CD4-positive, alpha-beta T cell treated with Interleukin-21 for 1 hour (primary cell): ENCODE measurements at regions not wholly inside any gene's neighbourhood (a gene's known extent, or its start where the extent isn't known, plus 50 kb on each side); places are given as distances from the start of the nearest gene placed in this dataset.
"Not testable (repeated sequence)": the region's sequence is repeated elsewhere in the genome, so short reads cannot be mapped to it uniquely, and the experiment has no call there.

Source experiments
- DNase-seq: peaks from one replicate; pipeline ENCODE4 v3.0.0-alpha.2; 2020

DNA sequence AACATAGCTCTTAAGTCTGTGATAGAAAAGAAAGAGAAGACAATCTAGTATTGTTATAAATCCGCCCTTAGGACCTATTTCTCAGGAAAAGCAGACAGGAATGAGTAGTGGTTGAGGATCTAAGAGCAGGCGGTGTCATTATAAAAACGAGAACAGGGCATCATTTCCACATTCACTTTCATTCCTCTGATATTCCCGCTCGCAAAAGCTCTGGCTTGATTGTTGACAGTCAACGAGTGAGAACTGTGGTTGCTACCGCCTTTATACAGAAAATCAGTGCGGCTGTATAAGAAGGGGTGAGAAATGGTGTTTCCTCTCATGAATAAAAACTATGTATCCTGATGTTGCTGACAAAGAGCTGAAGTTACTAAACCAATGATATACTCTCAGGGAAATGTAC, 1409.6 kb upstream of the WWC1 start:
- no peak for DNase-seq

DNA sequence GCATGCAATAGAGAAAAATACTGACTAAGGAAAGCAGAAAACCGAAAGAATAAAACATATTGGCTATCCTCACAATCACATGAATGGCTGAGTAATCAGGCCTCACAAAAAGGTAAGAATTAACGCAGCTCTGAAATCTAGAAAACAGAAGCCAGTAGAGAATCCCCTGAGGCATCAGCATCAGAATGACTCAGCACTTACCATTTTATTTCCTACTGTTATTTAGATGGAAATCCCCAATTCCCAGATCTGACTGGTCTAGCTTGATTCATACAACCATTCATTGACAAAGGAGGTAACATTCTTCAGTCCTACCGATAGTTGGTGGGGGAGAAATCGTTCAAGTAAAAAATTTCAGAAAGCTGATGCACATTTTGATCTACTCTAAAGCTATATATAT, 1408.4 kb upstream of the WWC1 start:
- no peak for DNase-seq

DNA sequence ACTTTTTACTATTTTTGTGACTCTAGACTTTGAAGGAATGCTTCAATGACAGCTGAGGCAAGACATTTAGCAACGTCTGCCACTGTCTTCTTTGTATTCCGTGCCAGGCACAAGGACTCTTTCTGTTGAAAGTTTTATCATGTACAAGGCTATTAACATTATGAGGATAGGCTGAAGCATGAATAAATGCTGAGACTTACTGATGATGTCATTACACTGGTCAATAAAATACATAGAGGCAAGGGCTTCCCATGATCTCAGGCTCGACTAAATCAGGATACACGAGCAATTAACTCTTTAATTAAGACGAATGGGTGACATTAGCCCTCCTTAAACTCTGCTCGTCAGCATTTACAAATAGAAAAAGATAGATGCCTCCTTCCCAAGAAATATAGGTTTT, 1393.3 kb upstream of the WWC1 start:
- DNase-seq = no peak

DNA sequence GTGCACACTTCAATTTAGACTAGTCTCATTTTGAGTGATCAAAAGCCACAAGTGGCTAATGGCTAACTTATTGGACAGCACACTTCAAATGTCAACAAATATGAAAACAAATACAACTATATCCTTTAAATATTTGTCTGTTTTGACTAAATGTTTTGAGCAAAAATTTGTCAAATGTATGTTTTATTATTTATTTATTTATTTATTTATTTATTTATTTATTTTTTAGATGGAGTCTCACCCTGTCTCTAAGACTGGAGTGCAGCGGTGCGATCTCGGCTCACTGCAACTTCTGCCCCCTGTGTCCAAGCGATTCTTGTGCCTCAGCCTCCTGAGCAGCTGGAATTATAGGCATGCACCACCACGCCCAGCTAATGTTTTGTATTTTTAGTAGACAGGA, 1392.1 kb upstream of the WWC1 start:
- DNase-seq = no peak

DNA sequence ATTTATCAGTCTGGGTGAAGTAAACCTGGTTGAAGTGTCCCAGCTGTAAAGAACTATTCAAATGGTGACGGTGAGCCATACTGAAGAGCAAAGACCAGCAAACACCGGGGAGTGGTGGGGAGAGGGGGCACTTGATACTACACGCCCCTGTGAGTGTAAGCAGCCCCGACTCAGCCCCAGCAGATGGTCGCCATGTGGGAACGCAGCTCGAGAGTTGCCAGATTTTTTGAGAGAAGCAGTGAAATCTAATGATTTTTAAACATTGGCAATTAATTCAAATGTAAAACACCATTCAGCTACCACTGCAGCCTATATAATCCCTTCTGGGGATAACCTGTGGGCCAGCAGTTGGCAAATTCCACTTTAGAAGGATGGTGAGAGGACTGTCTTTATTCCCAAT, 1386.9 kb upstream of the WWC1 start:
- no peak for DNase-seq

DNA sequence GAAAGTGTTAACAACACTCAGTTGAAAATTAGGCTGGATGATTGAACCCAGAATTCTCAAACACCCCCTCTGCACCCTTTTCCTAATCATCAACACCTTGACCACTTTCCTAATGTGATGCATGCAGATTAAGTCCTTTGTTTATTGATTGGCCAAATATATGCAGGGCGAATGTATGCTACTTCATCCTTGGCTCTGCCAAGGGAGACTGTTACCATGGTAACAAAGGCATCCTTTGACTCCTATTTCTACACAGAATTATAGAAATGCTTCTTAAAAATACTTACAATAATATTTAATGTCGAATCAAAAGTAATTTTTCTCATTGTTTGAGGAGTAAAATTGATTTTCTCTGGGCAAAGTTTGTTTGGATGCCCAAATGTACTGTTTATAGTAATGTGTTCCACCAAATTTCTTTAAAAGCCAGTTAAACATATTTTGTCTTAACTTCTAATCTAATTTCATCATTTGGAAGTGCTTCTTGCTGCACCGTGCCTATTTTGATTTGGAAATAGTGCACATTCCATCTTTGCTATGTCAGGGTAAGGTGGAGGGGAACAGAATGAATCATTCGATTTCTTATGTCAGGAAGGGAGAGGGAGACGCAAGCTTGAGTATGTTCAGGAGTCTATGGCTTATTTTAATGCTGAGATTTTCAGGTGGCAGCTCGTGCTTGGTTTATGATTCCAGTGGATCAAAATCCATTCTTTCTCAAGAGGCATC, 1384.3 kb upstream of the WWC1 start:
- DNase-seq = no peak

DNA sequence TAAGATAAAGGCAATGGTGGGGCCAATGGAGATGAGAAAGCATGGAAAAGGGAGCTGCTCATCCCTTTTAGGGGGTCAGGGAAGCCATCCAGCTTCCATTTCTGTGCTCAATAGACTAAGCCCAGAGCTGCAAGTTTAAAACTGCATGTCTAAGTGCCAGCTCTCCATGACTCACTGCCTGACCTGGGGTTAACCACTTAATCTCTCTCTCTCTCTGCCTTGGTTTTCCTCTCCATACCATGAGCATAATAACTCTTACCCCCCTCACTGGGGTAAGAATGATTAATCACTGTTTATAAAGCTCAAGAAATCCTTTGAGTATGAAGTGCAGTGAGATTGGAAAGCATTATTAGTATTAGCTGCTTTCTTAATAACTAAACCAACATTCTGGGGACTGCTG, 1382.4 kb upstream of the WWC1 start:
- DNase-seq = no peak

DNA sequence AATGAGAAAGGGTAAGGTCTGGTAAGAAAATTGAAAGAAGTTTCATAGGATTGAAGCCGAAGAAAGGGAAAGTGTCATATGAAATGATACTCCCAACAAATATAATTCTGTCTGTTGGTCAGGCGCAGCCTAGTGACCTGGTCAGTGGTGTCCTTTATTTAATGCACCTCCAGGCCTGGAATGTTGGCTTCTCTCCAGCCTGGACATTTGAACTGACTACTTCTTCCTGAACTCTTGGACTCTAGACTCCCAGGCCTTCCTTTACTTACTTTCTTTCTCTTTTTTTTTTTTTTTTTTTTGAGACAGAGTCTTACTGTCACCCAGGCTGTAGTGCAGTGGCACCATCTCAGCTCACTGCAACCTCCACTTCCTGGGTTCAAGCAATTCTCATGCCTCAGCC, 1381.5 kb upstream of the WWC1 start:
- DNase-seq = no peak

DNA sequence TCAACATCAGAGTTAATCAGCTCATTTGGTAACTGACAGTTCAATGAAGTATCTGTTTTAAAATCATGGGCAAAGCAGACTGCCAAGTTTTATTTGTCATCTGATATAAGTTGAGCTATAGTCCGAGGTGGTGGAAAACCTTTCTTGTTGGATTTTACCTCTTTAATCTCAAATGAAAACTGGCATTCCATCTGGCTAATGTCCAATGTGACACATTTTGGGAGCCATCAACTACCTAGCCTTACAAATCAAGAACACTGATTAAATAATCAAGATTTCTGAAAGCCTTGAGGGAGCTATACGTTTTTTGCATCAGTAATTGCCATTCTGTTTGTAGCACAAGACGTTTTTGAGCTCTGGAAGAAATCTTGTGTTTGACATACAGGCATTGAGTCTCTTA, 1380.5 kb upstream of the WWC1 start:
- DNase-seq = no peak

DNA sequence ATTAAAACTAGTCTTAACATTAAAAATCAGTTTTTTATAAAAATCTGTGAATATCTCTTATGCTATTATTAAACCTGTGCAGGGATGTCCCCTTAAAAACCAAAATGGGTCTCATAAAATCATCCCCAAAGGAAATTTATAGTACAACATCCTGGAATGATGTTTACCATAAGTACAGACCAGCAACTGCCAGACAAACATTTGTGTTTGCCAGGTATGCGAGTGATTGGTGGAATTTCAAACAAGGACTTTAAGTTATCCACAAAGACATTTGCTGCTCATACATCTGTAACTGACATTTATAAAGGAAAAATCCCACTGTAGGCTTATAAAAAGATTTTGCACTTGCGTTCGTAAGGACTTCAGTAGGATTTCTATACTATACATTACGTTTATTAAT, 1375.4 kb upstream of the WWC1 start:
- no peak for DNase-seq

DNA sequence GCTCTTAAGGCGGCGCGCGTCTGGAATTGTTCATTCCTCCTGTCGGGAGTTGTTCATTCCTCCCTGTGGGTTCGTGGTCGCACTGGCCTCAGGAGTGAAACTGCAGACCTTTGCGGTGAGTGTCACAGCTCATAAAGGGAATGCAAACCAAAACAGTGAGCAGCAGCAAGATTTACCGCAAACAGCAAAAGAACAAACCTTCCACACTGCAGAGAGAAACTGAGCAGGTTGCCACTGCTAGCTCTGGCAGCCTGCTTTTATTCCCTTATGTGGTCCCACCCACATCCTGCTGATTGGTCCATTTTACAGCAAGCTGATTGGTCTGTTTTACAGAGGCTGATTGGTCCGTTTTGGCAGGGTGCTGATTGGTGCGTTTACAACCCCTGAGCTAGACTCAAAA, 1365.3 kb upstream of the WWC1 start:
- no peak for DNase-seq

DNA sequence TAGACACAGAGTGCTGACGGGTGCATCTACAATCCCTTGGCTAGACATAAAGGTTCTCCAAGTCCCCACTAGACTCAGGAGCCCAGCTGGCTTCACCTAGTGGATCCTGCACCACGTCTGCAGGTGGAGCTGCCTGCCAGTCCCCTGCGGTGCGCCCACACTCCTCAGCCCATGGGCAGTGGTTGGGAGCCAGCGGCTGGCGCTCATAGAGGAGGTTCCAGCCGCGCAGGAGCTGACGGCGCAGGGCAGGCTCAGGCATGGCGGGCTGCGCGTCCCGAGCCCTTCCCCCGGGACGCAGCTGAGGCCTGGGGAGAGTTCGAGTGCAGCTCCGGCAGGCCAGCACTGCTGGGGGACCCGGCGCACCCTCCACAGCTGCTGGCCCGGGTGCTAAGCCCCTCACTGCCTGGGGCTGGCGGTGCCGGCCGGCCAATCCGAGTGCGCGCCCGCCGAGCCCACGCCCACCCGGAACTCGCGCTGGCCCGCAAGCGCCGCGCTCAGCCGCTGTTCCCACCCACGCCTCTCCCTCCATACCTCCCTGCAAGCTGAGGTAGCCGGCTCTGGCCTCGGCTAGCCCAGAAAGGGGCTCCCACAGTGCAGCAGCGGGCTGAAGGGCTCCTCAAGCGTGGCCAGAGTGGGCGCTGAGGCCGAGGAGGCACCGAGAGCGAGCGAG, 1364.5 kb upstream of the WWC1 start:
- not testable (repeated sequence) for DNase-seq

DNA sequence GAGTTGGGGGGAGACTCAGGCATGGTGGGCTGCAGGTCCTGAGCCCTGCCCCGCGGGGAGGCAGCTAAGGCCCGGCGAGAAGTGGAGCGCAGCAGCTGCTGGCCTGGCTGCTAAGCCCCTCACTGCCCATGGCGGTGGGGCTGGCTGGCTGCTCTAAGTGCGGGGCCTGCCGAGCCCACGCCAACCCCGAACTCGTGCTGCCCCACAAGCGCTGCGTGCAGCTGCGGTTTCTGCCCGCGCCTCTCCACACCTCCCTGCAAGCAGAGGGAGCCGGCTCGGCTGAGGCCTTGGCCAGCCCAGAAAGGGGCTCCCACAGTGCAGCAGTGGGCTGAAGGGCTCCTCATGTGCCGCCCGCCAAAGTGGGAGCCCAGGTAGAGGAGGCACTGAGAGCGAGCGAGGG, 1355.1 kb upstream of the WWC1 start:
- DNase-seq = no peak

DNA sequence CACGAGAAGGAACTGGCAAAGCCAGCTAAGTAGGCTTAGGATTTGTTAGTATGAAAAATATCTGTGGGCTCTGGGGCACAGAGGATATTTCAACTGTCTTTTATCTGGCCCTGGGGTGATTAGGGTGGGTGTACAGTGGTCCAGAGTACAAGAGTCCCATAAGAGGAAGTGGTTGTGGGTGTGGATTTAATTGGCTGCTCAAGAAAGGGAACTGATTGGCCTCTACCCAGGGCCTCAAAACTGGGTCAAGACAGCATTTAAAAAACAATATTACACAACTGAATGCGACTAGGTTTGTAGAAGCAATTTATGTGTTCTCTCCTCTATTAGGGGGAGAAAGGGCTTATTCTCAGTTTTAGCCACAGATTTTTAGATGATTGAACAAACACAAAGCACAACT, 1353.4 kb upstream of the WWC1 start:
- no peak for DNase-seq

DNA sequence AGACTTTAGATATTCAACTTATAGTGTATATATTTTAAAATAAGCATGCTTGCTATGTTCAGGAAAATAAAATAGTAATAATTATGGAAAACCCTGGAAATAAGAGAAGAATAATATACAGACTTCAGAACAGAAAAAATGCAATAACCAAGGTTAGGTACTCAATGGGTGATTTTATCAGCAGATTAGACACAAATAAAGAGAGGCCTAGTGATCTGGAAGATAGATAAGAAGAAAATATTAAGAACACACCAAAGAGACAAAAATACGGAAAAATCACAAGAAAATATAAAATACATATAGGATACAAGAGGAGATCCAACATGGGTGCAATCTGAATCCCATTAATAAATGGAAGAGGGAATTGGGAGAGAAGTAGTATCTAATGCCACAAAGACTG, 1348.5 kb upstream of the WWC1 start:
- no peak for DNase-seq

DNA sequence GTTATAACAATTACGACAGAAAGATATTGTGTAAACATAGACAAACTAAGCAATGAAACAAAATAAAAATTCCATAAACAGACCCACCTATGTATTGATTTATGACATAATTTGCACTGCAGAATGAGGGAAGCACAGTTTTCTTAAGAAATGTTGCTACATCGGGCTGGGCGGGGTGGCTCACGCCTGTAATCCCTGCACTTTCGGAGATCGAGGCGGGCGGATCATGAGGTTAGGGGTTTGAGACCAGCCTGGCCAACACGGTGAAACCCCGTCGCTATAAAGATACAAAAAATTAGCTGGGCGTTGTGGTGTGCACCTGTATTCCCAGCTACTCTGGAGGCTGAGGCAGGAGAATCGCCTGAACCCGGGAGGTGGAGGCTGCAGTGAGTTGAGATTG, 1344.4 kb upstream of the WWC1 start:
- no peak for DNase-seq

DNA sequence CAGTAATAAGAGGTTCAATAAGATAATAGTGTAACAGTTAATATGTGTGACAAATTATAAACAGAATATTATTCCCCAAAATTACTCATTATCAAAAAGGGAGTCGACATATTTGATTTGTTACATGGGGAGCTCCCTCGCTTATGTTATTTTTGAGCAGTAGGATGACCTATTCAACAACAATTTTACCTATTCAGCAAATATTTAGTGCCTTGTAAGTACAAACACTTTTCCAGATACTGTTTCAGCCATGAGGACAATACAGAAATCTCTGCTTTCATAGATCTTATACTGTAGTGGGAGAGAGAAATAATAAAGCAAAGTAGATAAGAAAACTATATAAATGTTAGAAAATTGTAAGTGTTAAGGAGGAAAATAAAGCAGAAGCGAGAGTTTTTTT, 1342.8 kb upstream of the WWC1 start:
- no peak for DNase-seq

DNA sequence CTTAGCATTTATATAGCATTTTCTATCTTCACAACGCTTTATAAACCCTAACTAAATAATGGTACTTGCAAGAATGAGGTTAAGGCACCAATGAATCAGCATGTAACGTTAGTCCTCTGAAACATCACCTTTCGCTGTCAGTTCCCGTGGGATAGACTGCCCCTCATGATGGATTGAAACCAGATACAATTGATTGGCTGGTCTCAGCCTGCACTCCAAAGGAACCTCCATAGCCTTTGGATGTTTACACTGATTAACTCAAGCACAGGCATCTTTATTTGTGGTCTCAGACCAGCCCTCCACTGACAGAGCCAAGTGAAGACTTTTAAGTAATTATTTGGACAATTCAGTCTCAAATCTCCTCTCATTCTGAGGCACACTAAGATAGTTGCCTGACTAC, 1339.4 kb upstream of the WWC1 start:
- no peak for DNase-seq

DNA sequence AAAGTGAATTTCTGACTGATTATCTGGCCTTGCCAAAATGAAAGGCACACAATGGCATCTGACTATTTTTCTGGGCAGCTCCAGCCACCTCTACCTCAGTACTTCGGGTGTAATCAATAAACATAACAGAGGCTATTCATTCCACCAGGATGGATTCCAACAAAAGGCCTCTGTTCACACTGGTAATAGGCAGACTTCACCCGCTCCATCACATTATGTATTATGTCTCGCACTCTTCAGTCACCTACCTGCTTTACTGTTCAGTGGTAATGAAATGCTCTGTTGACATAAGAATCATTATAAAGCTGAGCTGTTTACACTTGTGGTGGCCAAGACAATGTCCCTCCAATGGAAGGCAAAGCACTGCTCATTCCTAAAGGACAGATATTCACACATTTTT, 1333.7 kb upstream of the WWC1 start:
- no peak for DNase-seq

DNA sequence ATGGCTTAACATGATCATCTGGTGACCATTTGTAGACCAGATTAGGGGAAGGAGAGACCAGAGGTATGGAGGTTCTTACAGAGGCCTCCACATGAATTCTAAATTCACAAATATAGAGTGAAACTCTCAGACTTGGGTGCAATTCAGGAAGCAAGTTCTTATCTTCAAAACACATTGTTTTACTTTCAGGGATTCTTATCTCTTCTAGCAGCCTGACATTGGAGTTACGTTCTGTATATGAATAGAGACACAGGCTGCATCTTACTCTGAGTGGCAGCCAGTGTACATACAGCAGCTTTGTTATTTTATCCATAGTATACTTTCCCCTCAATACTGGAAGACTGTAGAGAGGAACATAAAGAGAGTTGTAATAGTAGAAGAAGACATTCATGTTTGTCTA, 1331.7 kb upstream of the WWC1 start:
- no peak for DNase-seq

DNA sequence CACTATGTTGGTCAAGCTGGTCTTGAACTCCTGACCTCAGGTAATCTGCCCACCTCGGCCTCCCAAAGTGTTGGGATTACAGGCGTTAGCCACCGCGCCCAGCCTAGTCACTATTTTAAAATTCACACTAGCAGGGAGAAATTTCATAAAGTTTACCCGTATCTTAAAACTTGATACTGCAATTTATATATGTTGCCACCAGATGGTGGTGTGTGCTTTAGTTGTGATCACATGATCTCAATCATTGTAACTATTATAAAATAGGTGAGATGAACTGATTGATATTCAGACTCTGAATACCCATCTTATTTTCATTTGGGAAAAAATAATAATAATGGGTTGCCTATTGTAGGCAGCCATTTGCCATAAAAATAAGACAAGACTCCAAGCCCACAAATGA, 1330.4 kb upstream of the WWC1 start:
- no peak for DNase-seq

DNA sequence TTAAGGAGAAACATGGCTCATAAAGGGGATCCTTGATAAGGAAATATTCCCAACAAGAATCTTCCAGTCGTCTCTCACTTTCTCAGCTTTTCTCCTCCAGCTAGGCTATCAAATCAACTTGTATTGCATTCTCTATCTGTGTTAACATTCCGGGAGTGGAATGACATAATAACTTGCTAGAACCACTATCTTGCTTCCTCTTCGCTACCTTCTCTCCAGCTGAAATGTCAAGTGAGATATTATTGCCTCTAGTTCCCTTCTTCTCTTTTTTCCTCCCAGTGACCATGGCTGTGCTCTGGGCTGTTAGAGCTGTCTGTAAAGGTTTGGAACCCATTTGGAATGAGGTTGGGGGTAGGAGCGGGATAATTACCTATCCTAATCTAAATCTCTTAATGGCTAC, 1329.5 kb upstream of the WWC1 start:
- no peak for DNase-seq

DNA sequence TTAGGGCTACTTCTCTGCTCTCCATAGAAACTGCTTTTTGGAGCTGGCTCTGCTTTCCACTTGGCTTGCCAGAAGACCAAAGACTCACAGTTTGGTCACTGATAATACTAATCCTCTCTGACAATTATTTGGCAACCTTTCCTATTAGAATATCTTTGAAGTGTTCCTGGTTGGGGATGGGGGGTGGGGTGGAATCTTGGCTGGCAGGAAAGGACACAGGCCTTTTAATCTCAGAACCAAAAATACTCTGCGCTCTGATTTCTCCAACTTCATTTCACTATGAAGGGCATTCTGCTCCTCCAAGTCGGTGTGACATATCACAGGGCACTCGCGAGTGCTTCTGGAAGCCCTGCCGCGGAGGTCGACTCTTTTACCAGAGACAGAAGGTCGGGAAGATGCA, 1329.0 kb upstream of the WWC1 start:
- no peak for DNase-seq

DNA sequence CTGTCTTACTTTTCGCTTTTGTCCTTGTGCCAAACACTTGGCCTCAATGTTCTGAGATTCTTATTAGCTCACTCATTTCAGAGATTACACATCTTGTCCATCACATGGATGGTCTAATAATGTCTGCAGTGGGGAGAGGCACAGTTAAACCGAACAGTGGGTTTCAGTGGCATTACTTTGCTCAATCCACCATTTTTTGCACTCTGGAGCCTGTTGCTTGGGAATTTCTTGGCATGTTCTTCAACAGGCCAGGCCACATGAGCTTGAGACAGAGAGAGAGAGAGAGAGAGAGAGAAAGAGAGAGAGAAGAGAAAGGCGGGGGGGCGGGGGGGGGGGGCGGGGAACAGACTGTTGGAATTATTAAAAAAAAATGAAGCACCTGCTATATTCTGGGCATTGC, 1327.8 kb upstream of the WWC1 start:
- DNase-seq = no peak

DNA sequence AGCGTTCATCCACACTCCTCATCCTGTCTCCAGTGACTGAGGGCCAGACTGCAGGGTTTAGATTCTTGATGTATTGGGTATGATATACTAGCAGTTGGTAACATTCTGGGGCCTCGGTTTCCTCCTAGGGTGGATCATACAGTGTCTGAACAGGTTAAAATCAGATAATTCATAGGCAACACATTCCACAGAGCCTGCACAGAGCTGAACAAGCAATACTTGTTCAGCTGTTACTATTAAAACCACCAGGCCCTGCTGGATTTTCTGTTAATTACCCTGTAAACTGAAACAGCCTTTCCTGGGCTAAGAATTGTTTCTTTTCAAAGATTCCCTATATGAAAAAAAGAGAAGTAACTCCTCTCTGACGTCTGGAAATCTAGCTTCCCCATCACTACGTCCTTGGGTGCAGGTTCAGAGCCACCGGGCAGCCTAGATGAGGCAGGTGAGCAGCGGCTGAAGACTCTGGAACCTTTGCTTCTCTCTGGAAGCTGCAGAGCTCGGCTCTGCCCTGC, 1313.5 kb upstream of the WWC1 start:
- no peak for DNase-seq
